ENCODE measurements at regions not wholly inside any gene's neighbourhood (a gene's known extent, or its start where the extent isn't known, plus 50 kb on each side); places are given as distances from the start of the nearest gene placed in this dataset.

DNA sequence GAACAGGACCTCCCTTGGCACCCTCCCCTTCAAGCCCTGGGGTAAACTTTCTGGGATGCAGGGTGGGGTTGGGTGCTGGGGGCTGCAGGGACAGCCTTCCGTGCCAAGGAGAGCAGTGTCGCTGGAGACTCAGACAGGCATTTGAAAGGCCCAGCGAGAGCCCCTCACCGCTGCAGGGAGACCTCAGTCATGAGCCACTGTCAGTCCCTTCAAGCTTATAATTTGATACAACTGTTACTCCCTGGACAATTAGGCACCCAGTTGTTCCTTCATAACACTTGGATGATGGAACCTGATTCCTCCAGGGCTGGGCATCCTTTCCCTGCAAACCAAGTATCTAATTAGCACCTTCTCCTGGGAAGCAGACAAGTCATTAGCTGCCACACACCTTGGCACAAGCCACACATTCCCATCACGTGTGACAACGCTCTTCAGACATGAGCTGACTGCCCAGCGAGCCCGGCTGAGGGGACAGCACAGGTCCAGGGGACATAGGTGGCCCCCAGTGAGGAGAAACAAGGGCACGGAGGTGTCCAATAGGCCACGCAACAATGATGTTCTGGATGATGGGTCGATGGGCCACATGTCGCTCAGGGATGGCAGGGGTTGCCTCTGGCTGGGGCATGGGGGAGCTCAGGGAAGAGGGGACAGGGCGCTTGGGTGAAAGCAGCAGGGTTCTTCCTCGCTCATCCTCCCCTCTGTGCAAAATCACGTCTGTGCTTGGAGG is 59.6 kb downstream of the KCNF1 start:
- no peak for DNase-seq (ENCODE audit: extremely low spot score)
- ChIA-PET POLR2A (no interaction called here), CTCF (interaction anchor here (0.6 kb wide), 1 partner anchor 12 kb away, joined by 3 read pairs; no protein-coding TSS in a partner anchor)
- no peak for TF ChIP-seq SUZ12 (IDR thresholded peaks at IDR 0.05)

GRCh38 chr2:10971888-10972260 is 60.1 kb downstream of the KCNF1 start:
- ChIA-PET CTCF (interaction anchor here (0.6 kb wide), 1 partner anchor 12 kb away, joined by 3 read pairs; no protein-coding TSS in a partner anchor), POLR2A (no interaction called here)
- TF ChIP-seq LEF1 (IDR thresholded peaks at IDR 0.05; ENCODE audit: borderline replicate concordance) (no peak), ARNT (IDR thresholded peaks at IDR 0.05) (no peak), NFRKB (IDR thresholded peaks at IDR 0.05) (no peak), FOXM1 (IDR thresholded peaks at IDR 0.05; ENCODE audit: borderline replicate concordance) (no peak), L3MBTL2 (conservative IDR thresholded peaks at IDR 0.05) (no peak), HDGF (IDR thresholded peaks at IDR 0.05; ENCODE audit: borderline replicate concordance) (no peak), FOXK2 (IDR thresholded peaks at IDR 0.05) (no peak)
- no peak for DNase-seq (ENCODE audit: extremely low spot score)

- DNase-seq (ENCODE audit: extremely low spot score), result no peak
- TF ChIP-seq, protein P1, sequence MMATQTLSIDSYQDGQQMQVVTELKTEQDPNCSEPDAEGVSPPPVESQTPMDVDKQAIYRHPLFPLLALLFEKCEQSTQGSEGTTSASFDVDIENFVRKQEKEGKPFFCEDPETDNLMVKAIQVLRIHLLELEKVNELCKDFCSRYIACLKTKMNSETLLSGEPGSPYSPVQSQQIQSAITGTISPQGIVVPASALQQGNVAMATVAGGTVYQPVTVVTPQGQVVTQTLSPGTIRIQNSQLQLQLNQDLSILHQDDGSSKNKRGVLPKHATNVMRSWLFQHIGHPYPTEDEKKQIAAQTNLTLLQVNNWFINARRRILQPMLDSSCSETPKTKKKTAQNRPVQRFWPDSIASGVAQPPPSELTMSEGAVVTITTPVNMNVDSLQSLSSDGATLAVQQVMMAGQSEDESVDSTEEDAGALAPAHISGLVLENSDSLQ (IDR thresholded peaks at IDR 0.05), result no peak
- TF ChIP-seq CTBP1 (IDR thresholded peaks at IDR 0.05; ENCODE audit: borderline replicate concordance) (no peak), ARNT (IDR thresholded peaks at IDR 0.05) (no peak), SUZ12 (IDR thresholded peaks at IDR 0.05) (no peak)
- POLR2A ChIA-PET, result no interaction called here
- CTCF ChIA-PET, result no interaction called here
These were observed 61.1 kb downstream of the KCNF1 start for GRCh38 chr2:10972683-10973433.

GRCh38 chr2:10973766-10974165 is 62.0 kb downstream of the KCNF1 start:
- ChIA-PET CTCF (no interaction called here), POLR2A (no interaction called here)
- no peak for DNase-seq (ENCODE audit: extremely low spot score)
- TF ChIP-seq FOXM1 (IDR thresholded peaks at IDR 0.05; ENCODE audit: borderline replicate concordance) (no peak), LEF1 (IDR thresholded peaks at IDR 0.05; ENCODE audit: borderline replicate concordance) (no peak), BHLHE40 (IDR thresholded peaks at IDR 0.05; ENCODE audit: borderline replicate concordance) (no peak), FOXK2 (IDR thresholded peaks at IDR 0.05) (no peak), HDGF (IDR thresholded peaks at IDR 0.05; ENCODE audit: borderline replicate concordance) (no peak), ARNT (IDR thresholded peaks at IDR 0.05) (no peak), TARDBP (IDR thresholded peaks at IDR 0.05) (no peak), ZNF384 (IDR thresholded peaks at IDR 0.05) (no peak), ELF4 (IDR thresholded peaks at IDR 0.05) (no peak), L3MBTL2 (conservative IDR thresholded peaks at IDR 0.05) (no peak), FOXA1 (IDR thresholded peaks at IDR 0.05) (no peak), SUZ12 (IDR thresholded peaks at IDR 0.05) (no peak), CTBP1 (IDR thresholded peaks at IDR 0.05; ENCODE audit: borderline replicate concordance) (no peak)
- TF ChIP-seq, protein P1 (IDR thresholded peaks at IDR 0.05), result no peak

DNA sequence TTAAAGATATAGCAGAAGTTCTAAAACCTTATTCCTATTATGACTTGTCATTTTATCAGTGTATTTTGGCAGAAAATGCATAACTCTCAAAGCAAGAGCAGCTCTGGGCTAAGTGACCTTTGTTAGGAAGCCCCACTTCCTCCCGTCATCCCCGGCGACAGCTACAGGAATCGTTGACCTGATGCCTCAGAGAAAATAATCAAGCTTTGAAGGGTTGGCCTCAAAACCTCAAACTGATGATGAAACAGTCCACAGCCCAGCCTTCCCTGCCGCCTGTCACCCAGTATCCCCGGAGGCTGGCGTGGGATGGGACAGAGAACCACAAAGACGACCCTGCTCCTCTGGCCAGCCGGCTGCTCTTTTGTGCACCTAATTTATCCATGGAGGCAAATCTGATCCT is 65.3 kb downstream of the KCNF1 start:
- no peak for DNase-seq (ENCODE audit: extremely low spot score)
- ChIA-PET CTCF (no interaction called here), POLR2A (no interaction called here)
- TF ChIP-seq SP1 (IDR thresholded peaks at IDR 0.05), result no peak
- no peak for TF ChIP-seq CTBP1 (IDR thresholded peaks at IDR 0.05; ENCODE audit: borderline replicate concordance)
- no peak for TF ChIP-seq FOXA1 (IDR thresholded peaks at IDR 0.05)
- TF ChIP-seq ZNF384 (IDR thresholded peaks at IDR 0.05), result no peak
- TF ChIP-seq BHLHE40 (IDR thresholded peaks at IDR 0.05; ENCODE audit: borderline replicate concordance), result no peak
- TF ChIP-seq TARDBP (IDR thresholded peaks at IDR 0.05), result no peak
- no peak for TF ChIP-seq FOXK2 (IDR thresholded peaks at IDR 0.05)
- TF ChIP-seq, protein P1 (IDR thresholded peaks at IDR 0.05), result no peak
- TF ChIP-seq FOXM1 (IDR thresholded peaks at IDR 0.05; ENCODE audit: borderline replicate concordance), result no peak
- no peak for TF ChIP-seq LEF1 (IDR thresholded peaks at IDR 0.05; ENCODE audit: borderline replicate concordance)
- no peak for TF ChIP-seq ARNT (IDR thresholded peaks at IDR 0.05)
- no peak for TF ChIP-seq ELF4 (IDR thresholded peaks at IDR 0.05)
- TF ChIP-seq L3MBTL2 (conservative IDR thresholded peaks at IDR 0.05), result no peak
- no peak for TF ChIP-seq NFRKB (IDR thresholded peaks at IDR 0.05)
- TF ChIP-seq SUZ12 (IDR thresholded peaks at IDR 0.05), result no peak

DNA sequence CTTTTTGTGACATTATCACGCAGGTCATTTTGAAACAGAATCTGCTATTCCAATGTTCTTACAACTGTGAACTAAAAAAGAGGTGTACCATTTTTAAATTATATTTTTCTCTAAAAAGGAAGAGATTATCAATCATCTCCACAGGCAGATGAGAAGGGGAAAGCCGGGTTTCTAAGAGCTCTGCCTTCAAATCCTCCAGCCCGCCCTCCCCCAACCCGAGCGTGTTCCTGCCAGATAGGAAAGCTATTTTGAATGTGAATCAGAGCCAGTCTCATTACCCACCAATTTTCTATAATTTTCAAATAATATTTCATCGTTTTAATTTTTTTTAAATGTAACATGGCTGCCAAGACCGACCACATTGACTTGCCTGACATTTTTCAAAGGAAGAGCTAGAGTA is 65.9 kb downstream of the KCNF1 start:
- TF ChIP-seq SP1 (IDR thresholded peaks at IDR 0.05), result no peak
- TF ChIP-seq BHLHE40 (IDR thresholded peaks at IDR 0.05; ENCODE audit: borderline replicate concordance), result no peak
- TF ChIP-seq FOXA1 (IDR thresholded peaks at IDR 0.05), result no peak
- TF ChIP-seq FOXK2 (IDR thresholded peaks at IDR 0.05), result no peak
- no peak for DNase-seq (ENCODE audit: extremely low spot score)
- CTCF ChIA-PET, result interaction anchor here (0.7 kb wide), 1 partner anchor 95 kb away, joined by 4 read pairs; no protein-coding TSS in a partner anchor
- POLR2A ChIA-PET, result no interaction called here

All from HEK293T (cell line).